Cardiac fibroblast (primary cell): ENCODE measurements at regions not wholly inside any gene's neighbourhood (a gene's known extent, or its start where the extent isn't known, plus 50 kb on each side); places are given as distances from the start of the nearest gene placed in this dataset.

Experiments
- DNase-seq, 2 donors: peaks; one replicate each; pipeline versions ENCODE4 v3.0.0 to v3.0.0-alpha.2; 2010; ENCODE audit warnings: low read depth in 2 of 2
- H3K4me3 ChIP-seq, 2 donors: replicated peaks in 1 of 2; 1 replicate in 1 of 2; 2 replicates in 1 of 2; pipeline ENCODE4 v1.5.1; 2011; ENCODE audit warnings: low read depth in 2 of 2, low read length in 2 of 2, mild to moderate bottlenecking in 2 of 2, moderate library complexity in 1 of 2
- TF ChIP-seq, protein P1 (sequence below): IDR thresholded peaks from one replicate; pipeline ENCODE4 v1.5.1; 2011; ENCODE audit warnings: low read depth, mild to moderate bottlenecking, low read length, inconsistent platforms

DNA sequence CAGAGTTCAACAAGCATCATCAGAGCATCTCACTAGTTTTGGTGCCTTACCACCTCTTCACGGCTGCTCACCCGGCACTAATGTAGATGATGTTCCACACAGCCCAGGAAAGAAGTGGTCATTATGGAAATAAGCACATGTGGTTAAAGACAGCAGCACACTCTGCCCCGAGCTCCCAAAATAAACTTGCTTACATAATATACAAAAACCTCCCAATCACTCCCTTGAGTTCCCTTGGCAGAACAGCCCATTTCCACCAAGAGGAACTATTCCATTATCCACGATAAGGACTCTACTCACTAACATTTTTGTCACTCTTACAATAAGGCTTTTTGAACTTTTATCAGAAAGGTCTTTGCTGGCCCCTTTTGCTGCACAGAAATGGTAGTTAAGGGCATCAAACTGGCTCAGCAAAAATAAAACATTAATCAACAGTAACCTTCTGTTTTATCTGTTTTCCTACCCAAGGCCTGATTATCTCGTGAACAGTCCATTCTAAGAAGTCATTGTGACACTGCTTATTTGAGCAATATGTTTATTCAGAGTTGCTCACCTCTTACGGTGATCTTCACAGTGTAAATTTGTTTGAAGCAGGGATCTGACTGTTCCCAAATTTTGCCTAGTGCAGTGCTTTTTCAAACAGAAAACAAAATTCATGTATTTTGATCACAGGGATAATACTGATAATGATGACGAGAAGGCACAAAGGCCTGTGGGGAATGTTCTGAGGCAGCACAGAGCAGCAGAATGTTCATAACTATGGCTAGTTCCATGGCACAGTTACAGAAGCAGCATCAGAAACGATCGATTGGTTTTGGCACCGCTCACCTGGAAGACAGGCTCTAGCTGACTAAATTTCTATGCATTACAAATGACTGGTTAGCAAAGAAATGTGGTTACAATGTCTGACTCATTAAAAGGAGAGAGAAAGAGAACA, 399.8 kb upstream of the PIK3R1 start:
- DNase-seq = peak; percentile 15 to 56
- no peak overlapping the region for H3K4me3 ChIP-seq
- TF ChIP-seq, protein P1, sequence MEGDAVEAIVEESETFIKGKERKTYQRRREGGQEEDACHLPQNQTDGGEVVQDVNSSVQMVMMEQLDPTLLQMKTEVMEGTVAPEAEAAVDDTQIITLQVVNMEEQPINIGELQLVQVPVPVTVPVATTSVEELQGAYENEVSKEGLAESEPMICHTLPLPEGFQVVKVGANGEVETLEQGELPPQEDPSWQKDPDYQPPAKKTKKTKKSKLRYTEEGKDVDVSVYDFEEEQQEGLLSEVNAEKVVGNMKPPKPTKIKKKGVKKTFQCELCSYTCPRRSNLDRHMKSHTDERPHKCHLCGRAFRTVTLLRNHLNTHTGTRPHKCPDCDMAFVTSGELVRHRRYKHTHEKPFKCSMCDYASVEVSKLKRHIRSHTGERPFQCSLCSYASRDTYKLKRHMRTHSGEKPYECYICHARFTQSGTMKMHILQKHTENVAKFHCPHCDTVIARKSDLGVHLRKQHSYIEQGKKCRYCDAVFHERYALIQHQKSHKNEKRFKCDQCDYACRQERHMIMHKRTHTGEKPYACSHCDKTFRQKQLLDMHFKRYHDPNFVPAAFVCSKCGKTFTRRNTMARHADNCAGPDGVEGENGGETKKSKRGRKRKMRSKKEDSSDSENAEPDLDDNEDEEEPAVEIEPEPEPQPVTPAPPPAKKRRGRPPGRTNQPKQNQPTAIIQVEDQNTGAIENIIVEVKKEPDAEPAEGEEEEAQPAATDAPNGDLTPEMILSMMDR = no peak

DNA sequence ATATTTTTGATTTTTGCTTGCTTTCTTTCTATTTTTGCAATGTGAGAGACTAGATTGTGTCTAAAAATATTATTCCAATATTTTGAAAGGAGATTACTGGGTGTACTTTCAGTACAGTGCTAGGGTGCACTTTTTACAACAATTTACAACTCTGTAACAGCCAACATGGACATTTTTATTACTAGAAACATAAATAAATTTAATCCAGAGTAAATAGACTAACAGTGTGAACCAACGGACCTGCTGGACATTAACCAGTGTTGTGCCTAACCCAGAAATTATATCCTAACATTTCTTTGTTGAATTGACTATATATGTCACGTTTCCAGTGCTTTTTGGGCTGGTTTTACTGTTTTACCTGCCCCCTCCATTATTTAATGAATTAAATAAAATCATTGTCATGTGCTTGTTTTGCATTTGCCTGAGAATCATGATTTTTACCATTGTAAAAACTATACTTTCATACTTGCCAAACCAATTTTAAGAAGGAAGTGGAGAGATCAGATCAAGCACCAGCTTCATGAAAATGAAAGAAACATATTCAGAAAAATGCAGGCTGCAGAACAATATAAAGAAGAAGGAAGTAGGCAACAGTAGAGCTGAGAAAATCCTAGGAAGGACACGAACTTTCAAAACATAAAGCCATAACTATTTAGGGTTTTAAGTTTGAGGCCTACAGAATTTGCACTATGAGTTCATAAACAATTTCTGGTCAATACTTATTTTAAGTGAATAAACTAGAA, 400.8 kb upstream of the PIK3R1 start:
- no peak for DNase-seq
- TF ChIP-seq, protein P1 = no peak
- H3K4me3 ChIP-seq = no peak overlapping the region

DNA sequence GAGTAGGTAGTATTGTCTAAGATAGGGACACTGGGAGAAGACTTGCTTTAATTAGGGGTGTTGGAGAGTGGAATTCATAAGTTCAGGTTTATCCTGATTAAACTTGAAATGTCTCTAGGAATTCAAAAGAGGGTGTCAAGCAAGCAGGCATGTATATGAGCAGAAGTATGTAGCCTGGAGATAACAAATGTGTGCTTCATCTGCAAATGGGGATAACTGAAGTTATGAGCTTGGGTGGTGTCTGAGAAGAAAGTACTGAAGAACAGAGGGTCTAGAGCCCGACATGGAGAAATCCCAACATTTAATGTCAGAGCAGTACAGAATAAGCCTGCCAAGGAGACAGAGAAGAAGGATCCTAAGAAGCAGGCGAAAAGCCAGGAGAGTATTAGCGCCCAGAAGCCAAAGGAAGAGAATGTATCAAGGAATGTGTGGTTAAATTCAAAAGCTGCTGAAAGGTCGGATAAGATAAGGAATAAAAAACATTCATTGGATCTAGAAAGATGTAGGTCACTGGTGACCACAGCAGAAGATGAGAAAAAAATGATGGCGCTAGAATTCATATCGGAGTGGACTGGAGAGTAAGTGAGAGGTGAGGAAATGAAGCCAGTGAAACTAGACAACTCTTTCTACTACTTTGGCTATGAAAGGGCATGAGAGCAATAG, 401.5 kb upstream of the PIK3R1 start:
- TF ChIP-seq, protein P1 = no peak
- H3K4me3 ChIP-seq = no peak overlapping the region
- peak in 1 of 2 donors; percentile 87 for DNase-seq

DNA sequence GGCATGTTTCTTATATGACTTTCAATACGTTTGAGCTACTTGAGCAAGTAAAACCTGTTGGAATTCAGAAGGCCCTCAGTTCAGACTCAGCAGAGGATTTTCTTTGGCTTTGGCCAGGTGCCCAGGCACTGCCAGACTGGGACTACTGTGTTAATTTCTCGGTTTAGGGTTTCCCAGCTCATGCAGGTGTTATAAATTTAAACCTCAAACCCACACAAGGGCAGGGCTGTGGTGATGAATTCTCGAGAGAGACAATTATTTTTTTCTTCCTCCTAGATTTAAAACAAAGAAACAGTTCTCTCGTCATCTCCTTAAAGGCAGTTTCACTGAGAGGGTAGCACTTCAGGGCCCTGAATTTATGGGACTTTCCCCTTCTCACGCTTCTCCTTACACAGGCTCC, 406.0 kb upstream of the PIK3R1 start:
- no peak for DNase-seq
- H3K4me3 ChIP-seq = no peak overlapping the region
- TF ChIP-seq, protein P1 = no peak

DNA sequence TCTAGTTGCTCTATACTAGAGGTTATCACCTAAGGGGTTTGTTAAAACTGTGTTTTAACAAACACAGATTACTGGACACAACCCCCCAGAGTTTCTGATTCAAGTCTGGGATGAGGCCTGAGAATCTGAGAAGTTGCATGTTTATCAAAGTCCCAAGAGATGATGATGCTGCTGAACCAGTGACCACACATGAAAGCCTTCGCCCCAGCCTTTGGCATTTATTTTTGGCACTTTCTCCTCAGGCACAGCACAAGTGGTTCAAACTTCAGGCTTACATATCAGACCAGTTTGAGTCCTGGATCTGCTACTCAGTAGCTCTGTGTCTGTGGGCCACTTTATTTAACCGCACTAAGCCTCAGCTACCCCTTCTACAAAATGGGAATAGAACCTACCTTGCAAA, 407.2 kb upstream of the PIK3R1 start:
- TF ChIP-seq, protein P1 = no peak
- DNase-seq = peak; percentile 5 to 77
- no peak overlapping the region for H3K4me3 ChIP-seq

DNA sequence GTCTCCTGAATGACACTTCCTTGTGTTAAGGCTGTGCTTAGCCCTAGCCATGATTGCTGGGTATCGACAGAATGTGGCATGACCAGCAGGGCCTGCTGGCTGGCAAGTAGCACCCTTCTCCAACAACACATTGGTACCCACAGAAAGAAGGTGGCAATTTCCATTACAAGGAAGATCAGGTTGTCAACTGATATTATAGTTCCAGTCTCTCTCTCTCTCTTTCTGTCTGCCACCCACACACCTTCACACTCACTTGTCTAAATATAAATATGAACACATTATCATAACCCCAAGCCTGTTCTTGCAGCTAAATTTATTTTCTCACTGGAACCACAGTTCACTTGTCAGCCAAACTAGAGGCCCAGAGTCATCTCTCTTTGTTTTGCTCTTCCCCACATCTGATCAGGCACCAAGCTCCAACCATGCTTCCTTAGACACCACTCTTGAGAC, 408.1 kb upstream of the PIK3R1 start:
- no peak for DNase-seq
- TF ChIP-seq, protein P1 = no peak
- no peak overlapping the region for H3K4me3 ChIP-seq
